HEK293T (cell line): ENCODE measurements at regions not wholly inside any gene's neighbourhood (a gene's known extent, or its start where the extent isn't known, plus 50 kb on each side); places are given as distances from the start of the nearest gene placed in this dataset.

Experiments
- FOXA1 ChIP-seq: fragments of 450-650 bp; IDR thresholded peaks from 2 replicates; pipeline ENCODE4 v1.6.1; 2016; ENCODE audit warnings: mild to moderate bottlenecking
- FOXK2 ChIP-seq: fragments of 450-650 bp; IDR thresholded peaks from 2 replicates; pipeline ENCODE4 v1.6.1; 2016; ENCODE audit warnings: mild to moderate bottlenecking
- HDGF ChIP-seq: fragments of 450-650 bp; IDR thresholded peaks from 2 replicates; pipeline ENCODE4 v1.6.1; 2017; ENCODE audit warnings: antibody characterized with exemption, borderline replicate concordance
- SP1 ChIP-seq: fragments of 450-650 bp; IDR thresholded peaks from 2 replicates; pipeline ENCODE4 v1.6.1; 2017
- TARDBP ChIP-seq: fragments of 450-650 bp; IDR thresholded peaks from 2 replicates; pipeline ENCODE4 v1.6.1; 2016
- ZNF384 ChIP-seq: fragments of 450-650 bp; IDR thresholded peaks from 2 replicates; pipeline ENCODE4 v1.6.1; 2016

- no peak for TF ChIP-seq FOXA1
- no peak for TF ChIP-seq ZNF384
- no peak for TF ChIP-seq TARDBP
- TF ChIP-seq HDGF = no peak
- no peak for TF ChIP-seq SP1
- no peak for TF ChIP-seq FOXK2
Observed at GRCh38 chr9:2469681-2470221, 151.8 kb upstream of the VLDLR start.
